ENCODE measurements at regions not wholly inside any gene's neighbourhood (a gene's known extent, or its start where the extent isn't known, plus 50 kb on each side); places are given as distances from the start of the nearest gene placed in this dataset.

GRCh38 chr2:59077026-59077725 is 836.1 kb upstream of the FANCL start:
- DNase-seq (ENCODE audit: extremely low read depth, low read depth) = no peak

DNA sequence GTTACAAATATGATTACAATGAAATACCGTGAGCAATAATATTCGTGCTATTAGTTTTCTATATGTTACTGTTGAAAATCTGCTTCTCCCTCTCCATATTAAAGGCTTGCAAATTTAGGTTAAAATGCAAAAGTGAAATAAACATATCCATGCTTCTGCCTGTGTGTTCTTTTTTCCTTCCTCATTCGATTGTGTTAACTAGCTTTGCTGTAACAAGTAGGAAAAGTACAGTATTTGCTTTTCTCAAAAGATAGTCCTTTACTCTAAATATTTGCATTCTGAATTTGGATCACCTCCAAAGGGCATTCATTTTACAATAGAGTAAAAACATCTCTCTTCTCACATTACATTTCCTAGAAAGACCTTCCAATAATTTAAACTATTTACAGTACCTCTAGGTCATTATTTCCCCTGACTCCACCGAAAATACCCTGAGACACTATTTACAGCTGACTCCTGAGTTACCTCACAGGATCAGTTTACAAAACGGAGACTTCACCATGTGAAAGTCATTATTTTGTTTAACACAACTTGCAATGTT is 835.0 kb upstream of the FANCL start:
- DNase-seq (ENCODE audit: extremely low read depth, low read depth) = no peak

DNA sequence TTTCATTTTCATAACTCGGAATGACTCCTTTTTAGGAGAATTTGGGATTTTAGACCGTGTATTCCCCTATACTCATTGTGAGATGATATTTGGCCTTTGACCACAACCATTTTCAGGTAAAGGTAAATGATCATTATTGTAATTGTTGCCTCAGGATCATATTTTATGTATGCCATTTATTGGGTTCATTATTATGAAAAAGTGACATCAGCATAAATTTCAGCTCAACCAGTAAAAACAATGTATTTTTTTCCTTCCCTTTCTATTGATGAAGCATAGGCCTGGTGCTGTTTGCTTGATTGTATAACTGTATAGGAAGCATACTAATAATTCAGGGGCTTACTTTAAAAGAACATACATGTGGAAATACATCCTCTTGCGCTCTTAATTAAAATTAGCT is 832.9 kb upstream of the FANCL start:
- no peak for DNase-seq (ENCODE audit: extremely low read depth, low read depth)

DNA sequence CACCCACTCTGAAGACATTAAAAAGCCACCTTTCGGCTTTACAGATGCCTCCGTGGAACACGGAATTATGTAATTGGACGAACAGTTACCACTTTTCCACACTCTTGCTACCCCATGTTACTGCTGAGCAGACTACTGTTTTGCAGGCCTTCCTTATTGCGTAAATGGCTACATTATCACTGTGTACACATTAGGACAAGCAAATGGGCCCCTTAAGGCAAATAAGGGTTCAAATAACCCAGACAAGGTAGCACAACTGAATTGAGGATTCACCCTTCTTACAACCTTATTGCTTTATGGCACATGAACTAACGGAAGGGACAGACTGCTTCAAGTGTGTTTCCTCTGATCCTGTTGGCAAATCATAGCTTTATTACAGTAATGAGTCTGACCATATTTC is 832.2 kb upstream of the FANCL start:
- no peak for DNase-seq (ENCODE audit: extremely low read depth, low read depth)

GRCh38 chr2:59068255-59068654 is 827.1 kb upstream of the FANCL start:
- no peak for DNase-seq (ENCODE audit: extremely low read depth, low read depth)

- no peak for DNase-seq (ENCODE audit: extremely low read depth, low read depth)
These were observed 825.8 kb upstream of the FANCL start for GRCh38 chr2:59066787-59067399.

DNA sequence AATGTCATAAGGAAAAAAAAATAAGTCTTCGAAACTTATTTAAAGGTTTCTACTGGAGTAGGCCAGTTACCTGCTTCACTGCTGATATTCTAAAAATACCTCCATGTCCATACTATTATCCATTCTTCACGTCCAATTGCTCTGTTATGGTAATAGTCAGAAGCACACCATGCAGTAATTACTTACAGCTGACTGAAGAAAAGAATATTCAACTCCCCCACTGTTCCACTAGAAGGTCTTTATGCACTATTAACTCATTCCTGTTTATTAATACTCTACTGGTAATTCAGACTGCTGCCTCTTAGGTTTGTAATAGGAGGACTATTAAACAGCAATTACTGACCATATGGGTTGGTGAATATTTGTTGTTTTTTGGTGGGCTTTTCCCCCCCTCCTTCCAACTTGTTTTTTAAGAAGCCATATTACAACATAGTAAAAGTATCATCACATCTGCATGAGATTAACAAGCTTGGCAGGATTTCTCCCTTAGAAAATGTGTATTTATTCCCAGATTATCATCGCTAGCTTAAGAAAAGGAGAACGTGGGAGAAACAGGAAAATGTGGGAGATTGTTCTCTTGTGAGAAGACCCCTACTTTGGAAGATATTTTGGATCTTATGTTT is 806.4 kb upstream of the FANCL start:
- no peak for DNase-seq (ENCODE audit: extremely low read depth, low read depth)

- no peak for DNase-seq (ENCODE audit: extremely low read depth, low read depth)
These were observed 805.6 kb upstream of the FANCL start for GRCh38 chr2:59046401-59047372.

DNA sequence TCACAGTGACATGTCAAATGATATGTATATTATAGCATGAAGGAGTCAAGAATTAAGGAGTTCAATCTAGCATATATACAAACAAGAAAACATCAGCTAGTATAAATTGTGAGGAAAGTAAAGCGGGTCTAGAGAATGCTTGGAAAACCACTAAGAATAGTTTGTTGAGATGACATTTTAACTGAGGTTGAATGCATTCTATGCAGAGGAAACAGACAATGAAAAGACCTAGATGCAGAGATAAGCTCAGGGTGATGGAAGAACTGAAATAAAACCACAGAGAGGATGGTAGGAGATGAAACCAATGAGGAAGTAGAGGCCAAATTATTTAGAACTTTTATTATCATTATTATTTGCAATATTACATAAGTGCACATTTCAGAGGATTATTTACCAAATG is 803.6 kb upstream of the FANCL start:
- no peak for DNase-seq (ENCODE audit: extremely low read depth, low read depth)

DNA sequence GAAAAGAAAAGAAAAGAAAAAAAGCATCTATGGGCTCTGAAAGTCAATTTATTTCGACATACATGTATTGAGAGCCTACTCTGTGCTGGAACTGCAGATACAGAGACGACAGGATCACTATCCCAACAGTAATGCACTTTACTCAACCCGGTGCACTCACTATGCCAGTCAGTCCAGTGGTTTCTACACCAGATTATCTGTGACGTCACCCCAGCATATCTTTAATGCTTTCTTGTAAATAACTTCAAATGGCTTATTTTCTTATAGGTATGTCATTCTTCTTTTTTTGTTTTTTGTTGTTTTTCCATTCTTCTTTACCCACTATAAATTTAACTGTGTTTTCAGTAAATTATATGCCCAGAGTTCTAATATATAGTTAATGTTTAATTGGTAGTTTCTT is 800.0 kb upstream of the FANCL start:
- DNase-seq (ENCODE audit: extremely low read depth, low read depth) = no peak

GRCh38 chr2:59034837-59035236 is 793.7 kb upstream of the FANCL start:
- no peak for DNase-seq (ENCODE audit: extremely low read depth, low read depth)

GRCh38 chr2:59034106-59034505 is 793.0 kb upstream of the FANCL start:
- DNase-seq (ENCODE audit: extremely low read depth, low read depth) = no peak

DNA sequence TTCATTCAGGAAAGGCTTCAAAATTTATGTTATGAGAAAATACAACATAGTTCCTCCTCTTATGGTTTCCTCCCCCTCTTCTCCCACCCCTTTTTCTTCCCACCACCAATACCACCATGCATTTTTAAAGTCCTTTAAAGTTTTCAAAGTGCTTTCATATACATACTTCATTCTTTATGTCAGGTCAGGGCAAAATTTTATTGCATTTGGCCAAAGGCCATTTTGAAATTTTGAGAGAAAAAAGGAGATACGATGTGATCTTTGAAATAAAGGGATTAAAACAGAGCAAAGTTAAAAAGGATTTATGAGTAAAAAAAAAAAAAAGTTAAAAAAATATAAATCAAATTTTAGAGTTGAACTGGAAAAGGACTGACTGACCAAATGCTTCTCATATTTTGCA is 792.5 kb upstream of the FANCL start:
- no peak for DNase-seq (ENCODE audit: extremely low read depth, low read depth)

GRCh38 chr2:59032499-59032898 is 791.4 kb upstream of the FANCL start:
- no peak for DNase-seq (ENCODE audit: extremely low read depth, low read depth)

DNA sequence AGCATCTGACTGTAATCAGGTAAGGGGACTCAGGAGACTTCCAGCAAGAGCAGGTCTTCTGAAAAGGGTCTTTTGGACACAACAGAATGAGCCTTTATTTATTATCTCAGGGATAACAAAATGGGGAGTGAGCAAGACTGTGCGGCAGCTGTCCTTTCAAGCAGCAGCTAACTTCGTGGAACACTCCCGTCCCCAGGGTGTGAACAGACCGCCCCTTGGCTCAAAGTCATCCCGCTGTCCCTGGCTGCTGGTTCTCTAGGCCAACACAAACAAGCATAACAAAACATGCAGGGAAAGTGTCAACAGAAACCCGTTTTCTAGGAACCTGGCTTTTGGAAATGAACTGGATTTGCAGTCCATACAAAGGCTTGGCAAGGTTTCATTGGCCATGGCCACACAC is 787.9 kb upstream of the FANCL start:
- no peak for DNase-seq (ENCODE audit: extremely low read depth, low read depth)

- DNase-seq (ENCODE audit: extremely low read depth, low read depth) = no peak
These were observed 786.2 kb upstream of the FANCL start for GRCh38 chr2:59027320-59027719.

DNA sequence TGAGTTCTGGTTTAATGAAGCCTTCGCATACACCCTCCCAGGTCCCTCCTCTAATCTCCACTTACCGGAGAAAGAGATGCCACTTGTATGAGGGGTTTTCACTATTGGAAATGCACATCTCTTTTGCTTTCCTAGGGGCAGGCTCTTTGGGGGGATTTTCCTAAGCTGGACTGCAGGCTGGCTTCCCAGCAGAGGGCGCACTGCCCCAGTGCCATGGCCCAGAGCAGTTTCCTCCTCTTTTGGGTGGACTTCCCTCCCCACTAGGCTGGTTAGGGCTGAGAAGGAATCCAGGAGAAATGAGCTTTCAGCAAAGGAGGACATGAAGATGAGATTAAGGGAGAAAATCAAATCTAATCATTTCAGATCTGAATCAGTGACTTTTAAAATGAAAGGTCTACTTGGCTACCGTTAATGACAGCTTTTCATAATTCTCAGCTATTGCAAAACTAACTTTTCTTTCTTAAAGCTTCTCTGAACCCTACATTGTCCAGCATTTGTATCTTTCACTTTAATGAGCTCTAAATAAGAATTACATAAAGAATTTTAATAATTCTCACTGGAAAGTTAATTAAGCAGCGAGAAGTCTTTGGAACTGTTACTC is 784.1 kb upstream of the FANCL start:
- peak; percentile 5 for DNase-seq (ENCODE audit: extremely low read depth, low read depth)

- DNase-seq (ENCODE audit: extremely low read depth, low read depth) = no peak
These were observed 780.7 kb upstream of the FANCL start for GRCh38 chr2:59021786-59022185.

GRCh38 chr2:59019566-59020159 is 778.5 kb upstream of the FANCL start:
- DNase-seq (ENCODE audit: extremely low read depth, low read depth) = no peak

DNA sequence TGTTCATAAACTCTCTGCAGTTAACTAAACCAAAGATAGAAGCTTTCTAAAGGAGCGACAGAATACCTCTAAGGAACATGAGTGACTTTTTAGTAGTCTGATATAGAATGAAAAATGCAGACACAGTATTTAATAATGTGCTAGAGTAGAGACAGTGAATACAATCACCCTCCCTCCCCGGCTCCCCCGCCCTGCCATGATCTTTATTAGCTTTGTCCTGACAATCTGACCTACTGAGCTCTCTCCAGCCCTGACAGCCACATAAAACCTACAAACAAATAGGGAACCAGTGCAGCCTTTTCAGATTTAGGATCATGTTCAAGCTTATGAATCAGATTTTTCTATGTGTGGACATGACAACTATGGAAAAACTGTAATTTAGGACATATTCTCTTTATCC is 777.6 kb upstream of the FANCL start:
- DNase-seq (ENCODE audit: extremely low read depth, low read depth) = no peak

Measured in NCI-H460 (cell line).